ENCODE measurements at regions not wholly inside any gene's neighbourhood (a gene's known extent, or its start where the extent isn't known, plus 50 kb on each side); places are given as distances from the start of the nearest gene placed in this dataset.

DNA sequence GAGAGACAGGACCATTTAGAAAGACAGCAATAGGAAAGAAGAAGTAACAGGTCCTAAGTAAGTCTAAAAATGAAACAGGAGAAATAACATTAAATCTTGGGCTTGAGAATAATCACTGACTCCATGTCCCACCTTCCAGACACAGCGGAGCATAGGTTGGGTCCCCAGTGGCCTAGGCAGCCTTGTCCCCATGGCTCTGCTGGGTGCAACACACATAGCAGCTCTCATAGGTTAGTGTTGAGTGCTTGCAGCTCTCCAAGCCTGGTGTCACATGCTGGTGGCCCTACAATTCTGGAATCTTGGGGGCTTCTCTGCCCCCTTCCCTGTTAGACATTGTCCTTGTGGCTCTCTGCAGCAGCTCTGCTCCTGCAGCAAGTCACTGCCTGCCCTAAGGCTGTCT, 952.8 kb upstream of the ADGRL2 start:
- TF ChIP-seq POLR2A (IDR thresholded peaks at IDR 0.05), result no peak
- TF ChIP-seq, protein P1, sequence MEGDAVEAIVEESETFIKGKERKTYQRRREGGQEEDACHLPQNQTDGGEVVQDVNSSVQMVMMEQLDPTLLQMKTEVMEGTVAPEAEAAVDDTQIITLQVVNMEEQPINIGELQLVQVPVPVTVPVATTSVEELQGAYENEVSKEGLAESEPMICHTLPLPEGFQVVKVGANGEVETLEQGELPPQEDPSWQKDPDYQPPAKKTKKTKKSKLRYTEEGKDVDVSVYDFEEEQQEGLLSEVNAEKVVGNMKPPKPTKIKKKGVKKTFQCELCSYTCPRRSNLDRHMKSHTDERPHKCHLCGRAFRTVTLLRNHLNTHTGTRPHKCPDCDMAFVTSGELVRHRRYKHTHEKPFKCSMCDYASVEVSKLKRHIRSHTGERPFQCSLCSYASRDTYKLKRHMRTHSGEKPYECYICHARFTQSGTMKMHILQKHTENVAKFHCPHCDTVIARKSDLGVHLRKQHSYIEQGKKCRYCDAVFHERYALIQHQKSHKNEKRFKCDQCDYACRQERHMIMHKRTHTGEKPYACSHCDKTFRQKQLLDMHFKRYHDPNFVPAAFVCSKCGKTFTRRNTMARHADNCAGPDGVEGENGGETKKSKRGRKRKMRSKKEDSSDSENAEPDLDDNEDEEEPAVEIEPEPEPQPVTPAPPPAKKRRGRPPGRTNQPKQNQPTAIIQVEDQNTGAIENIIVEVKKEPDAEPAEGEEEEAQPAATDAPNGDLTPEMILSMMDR (IDR thresholded peaks at IDR 0.05), result no peak
- Histone ChIP-seq H3K36me3 (no peaks in the 10 kb centered on the region), H3K27ac (no peak overlapping the region), H3K9me3 (no peaks in the 10 kb centered on the region), H3K27me3 (no peaks in the 10 kb centered on the region), H3K4me1 (no peaks in the 10 kb centered on the region), H3K4me3 (no peak overlapping the region)
- DNase-seq, result no peak

DNA sequence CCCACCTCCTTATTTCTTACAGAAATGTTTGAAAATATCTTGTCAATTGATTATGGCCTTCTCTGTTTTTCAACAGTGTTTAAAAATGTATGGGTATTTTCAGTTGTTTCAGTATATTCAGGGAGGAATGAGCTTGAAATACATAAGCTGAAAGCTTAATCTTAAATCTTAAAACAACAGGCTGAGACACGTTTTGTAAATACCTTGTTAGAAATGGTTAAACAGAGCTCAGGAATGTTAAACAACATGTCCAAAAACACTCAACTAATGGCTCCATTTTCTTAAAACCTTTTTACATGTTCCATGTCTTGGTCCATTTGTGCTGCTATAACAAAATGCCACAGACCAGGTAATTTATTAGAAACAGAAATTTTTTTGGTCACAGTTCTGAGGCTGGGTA, 953.8 kb upstream of the ADGRL2 start:
- no peaks in the 10 kb centered on the region for H3K36me3 ChIP-seq
- no peak overlapping the region for H3K27ac ChIP-seq
- no peak overlapping the region for H3K4me3 ChIP-seq
- no peaks in the 10 kb centered on the region for H3K27me3 ChIP-seq
- no peaks in the 10 kb centered on the region for H3K9me3 ChIP-seq
- TF ChIP-seq POLR2A (IDR thresholded peaks at IDR 0.05), result no peak
- TF ChIP-seq, protein P1 (IDR thresholded peaks at IDR 0.05), result no peak
- no peaks in the 10 kb centered on the region for H3K4me1 ChIP-seq
- no peak for DNase-seq

DNA sequence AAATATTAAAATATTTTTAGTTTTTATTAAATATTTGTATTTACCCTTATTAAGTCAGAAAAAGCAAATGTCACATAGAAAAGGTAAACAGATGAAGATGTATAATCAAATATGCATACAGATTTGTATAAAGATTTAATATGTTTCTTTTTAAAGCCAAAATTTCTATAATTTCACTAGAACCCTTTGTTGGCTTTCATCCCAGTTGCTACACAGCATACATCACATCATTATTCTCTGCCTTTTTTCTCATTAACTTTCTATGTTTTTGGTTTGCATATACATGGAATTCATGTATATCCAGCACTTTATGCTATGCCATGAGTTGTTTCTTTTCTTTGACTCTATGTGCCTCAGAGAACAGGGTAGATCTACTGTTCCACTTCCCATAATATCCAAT, 957.9 kb upstream of the ADGRL2 start:
- H3K4me3 ChIP-seq, result no peak overlapping the region
- no peaks in the 10 kb centered on the region for H3K4me1 ChIP-seq
- no peaks in the 10 kb centered on the region for H3K9me3 ChIP-seq
- H3K36me3 ChIP-seq, result no peaks in the 10 kb centered on the region
- no peaks in the 10 kb centered on the region for H3K27me3 ChIP-seq
- DNase-seq, result no peak
- H3K27ac ChIP-seq, result no peak overlapping the region
- no peak for TF ChIP-seq POLR2A (IDR thresholded peaks at IDR 0.05)
- TF ChIP-seq, protein P1 (IDR thresholded peaks at IDR 0.05), result no peak

DNA sequence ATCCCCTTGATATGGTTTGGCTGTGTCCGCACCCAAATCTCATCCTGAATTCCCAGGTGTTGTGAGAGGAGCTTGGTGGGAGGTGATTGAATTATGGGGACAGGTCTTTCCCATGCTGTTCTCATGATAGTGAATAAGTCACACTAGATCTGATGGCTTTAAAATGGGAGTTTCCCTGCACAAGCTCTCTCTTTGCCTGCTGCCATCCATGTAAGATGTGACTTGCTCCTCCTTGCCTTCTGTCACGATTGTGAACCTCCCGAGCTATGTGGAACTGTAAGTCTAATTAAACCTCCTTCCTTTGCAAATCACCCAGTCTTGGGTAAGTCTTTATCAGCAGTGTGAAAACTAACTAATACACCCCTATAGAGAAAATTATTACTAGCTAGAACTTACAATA, 959.5 kb upstream of the ADGRL2 start:
- DNase-seq, result no peak
- Histone ChIP-seq H3K4me1 (no peaks in the 10 kb centered on the region), H3K27me3 (no peaks in the 10 kb centered on the region), H3K36me3 (no peaks in the 10 kb centered on the region), H3K9me3 (no peaks in the 10 kb centered on the region), H3K27ac (no peak overlapping the region), H3K4me3 (no peak overlapping the region)
- TF ChIP-seq, protein P1 (IDR thresholded peaks at IDR 0.05), result no peak

GRCh38 chr1:80837066-80837465, 963.7 kb upstream of the ADGRL2 start:
- no peak for DNase-seq
- H3K9me3 ChIP-seq, result no peaks in the 10 kb centered on the region
- H3K4me1 ChIP-seq, result no peaks in the 10 kb centered on the region
- no peak overlapping the region for H3K4me3 ChIP-seq
- no peak overlapping the region for H3K27ac ChIP-seq
- no peak for TF ChIP-seq POLR2A (IDR thresholded peaks at IDR 0.05)
- TF ChIP-seq, protein P1 (IDR thresholded peaks at IDR 0.05), result no peak
- H3K36me3 ChIP-seq, result no peaks in the 10 kb centered on the region
- no peaks in the 10 kb centered on the region for H3K27me3 ChIP-seq

DNA sequence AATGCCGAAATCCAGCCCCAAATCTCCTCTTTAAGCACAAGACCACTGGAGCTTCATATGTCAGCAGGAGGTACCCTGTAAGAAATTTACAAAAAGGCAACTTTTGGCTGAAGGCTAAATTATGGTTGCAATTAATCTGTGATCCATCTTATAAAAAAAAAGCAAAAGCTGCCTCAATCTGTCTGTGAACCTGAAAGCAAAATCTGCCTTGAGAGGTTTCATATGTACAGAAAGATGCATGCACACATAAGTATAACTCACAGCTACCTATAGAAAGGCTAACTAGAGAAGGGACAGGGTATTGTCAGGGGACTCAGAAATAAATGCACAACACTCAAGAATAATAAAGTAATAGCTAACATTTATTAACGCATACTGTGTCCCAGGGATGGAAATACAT, 964.2 kb upstream of the ADGRL2 start:
- Histone ChIP-seq H3K36me3 (no peaks in the 10 kb centered on the region), H3K4me3 (no peak overlapping the region), H3K27me3 (no peaks in the 10 kb centered on the region), H3K27ac (no peak overlapping the region), H3K9me3 (no peaks in the 10 kb centered on the region), H3K4me1 (no peaks in the 10 kb centered on the region)
- TF ChIP-seq, protein P1 (IDR thresholded peaks at IDR 0.05), result no peak
- no peak for TF ChIP-seq POLR2A (IDR thresholded peaks at IDR 0.05)
- DNase-seq, result no peak
